Activated CD4-positive, alpha-beta T cell treated with anti-CD3 and anti-CD28 coated beads, Interleukin-2, amount 50 U/mL, for 1 hour (primary cell): ENCODE measurements at regions not wholly inside any gene's neighbourhood (a gene's known extent, or its start where the extent isn't known, plus 50 kb on each side); places are given as distances from the start of the nearest gene placed in this dataset.

Source experiments
- DNase-seq: peaks from one replicate; pipeline ENCODE4 v3.0.0-alpha.2; 2020

DNA sequence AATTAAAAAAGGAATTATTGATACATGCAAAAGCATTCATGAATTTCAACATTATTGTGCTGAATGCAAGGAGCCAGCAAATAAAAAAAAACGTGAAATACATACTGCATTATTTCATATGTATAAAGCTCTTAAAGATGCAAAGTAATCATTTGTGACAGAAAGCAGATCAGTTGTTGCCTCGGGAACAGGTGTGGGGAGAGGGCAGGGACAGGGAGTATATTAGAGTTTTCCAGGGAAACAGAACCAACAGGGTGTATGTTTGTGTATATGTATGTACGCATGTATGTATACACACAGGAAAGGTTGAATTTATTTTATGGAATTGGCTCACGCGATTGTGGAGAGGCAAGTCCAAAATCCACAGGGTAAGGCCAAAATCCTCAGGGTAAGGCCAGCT is 502.9 kb upstream of the ARGLU1 start:
- DNase-seq, result no peak

DNA sequence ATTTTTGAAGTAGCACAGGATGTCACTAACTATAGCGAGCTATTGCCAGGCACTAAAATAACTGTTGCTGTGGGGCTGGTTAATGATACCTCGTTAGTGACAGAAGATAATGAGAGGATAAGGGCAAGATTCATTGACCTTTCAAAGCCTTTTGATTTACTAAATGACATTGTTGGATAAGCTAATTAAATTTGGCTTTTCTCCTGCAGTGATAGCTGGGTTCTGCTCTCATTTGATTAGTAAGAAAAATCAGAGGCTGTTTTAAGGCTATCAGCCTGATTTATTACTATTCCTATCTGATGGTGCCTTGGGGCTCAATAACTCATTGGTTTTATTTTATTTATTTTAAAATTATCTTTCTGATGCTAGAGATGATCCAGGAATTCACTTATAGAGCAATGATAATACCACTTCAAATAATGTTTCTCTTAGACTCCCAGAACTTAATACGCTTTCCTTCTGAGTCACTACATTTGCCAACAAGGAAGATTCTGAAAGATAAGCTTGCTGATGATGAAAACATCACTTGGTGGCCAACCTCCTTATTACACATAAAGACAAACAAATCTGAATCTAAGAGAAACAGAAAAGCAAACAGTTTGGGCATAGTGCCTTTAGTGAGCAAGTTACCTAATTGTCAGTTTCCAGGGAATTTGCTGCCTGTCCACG is 501.3 kb upstream of the ARGLU1 start:
- no peak for DNase-seq

GRCh38 chr13:107067381-107067780 is 499.4 kb upstream of the ARGLU1 start:
- DNase-seq, result no peak

- DNase-seq, result no peak
These were observed 498.4 kb upstream of the ARGLU1 start for GRCh38 chr13:107066355-107066754.

DNA sequence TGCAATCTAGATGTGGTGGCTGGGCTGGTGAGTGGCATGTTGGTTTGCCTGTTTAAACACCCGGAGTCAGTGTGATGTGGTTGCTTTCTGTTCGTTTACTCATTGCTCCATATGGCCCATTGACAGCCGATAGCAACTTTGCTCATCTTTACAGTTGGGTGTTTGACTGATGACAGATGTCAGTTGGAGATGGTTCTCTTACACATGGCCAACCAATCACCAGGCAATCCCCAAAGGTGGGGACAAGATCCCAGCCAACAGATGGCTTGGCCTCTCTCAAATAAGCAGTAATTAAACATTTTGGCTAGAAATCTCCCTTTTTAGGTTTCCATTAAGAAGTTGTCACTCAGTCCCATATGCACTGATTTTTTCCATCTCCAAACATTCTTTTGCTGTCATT is 497.1 kb upstream of the ARGLU1 start:
- DNase-seq, result no peak

DNA sequence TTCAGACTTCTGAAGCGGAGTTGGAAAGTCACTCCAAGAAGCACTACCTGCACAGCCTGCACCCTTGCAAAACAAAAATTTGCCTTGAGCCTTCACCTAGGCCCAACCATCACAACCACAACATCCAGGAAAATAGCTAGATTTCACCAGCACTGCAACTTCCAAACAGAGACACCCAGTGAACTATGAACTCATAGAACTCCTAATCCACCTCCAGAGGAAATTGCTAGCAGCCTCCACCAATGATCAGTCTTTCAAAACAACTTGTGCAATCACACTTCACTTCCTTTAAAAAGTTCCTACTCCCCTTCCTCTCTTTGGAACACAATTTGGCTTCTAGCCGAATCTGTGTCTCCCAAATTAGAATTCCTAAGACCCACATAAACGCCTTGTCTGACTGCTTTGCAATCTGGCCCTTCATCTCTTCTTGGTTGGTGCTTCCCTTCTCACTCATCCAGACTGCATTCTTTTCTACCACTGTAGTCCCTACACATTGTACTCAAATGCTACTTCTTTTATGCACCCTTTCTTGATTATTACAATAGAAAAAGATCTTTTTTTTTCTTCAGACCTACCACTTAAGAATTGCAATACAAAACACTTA is 489.2 kb upstream of the ARGLU1 start:
- DNase-seq, result no peak

DNA sequence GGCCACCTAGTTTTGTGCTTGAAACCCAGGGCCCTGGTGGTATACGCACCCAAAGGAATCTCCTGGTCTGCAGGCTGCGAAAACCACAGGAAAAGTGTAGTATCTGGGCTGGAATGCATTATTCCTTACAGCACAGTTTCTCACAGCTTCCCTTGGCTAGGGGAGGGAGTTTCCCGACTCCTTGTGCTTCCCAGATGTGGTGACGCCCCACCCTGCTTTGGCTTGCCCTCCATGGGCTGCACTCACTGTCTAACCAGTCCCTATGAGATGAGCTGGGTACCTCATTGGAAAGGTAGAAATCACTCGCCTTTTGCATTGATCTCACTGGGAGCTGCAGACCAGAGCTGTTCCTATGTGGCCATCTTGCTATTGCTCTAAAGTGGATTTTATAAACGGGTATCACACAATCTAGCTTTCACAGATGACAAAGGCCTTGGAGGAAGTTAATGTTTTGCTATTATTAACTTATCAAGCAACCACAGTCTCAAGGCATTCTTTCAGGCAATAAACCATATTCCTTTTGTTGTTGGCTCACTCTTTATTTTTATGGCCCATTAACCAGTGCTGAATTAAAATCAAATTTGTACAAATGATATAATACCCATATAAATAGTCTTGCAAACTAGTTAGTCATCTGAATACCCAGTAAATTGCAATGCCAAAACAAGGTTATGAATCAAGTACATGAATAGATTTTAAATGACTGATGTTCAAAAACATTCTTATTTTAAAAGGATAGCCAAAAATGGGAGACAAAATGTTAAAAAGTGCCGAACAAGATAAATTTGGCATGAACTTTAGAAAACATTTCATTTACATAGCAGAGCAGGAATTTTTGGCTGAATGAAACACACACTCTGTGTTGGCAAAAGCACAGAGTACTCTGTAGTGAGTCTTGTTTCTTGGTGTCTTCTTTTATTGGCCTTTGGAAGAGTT is 475.4 kb upstream of the ARGLU1 start:
- no peak for DNase-seq

DNA sequence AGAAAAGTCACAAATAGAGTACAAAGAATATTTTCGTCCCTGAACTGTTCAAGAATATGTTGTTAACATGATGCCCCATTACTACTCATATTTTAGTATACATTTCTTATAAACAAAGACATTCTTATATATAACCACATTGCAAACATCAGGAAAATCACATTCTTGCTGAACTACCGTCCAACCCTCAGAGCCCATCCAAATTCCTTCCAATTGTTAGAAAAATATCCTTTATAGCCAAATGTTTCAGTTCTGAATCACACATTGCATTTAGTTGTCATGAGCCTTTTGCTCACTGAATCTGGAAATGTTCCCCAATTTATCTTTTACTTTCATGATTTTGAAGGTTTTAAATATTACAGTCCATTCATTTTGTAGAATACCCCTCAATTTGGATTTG is 467.8 kb upstream of the ARGLU1 start:
- DNase-seq, result no peak

GRCh38 chr13:107035186-107035585 is 467.2 kb upstream of the ARGLU1 start:
- no peak for DNase-seq

GRCh38 chr13:107034236-107034872 is 466.4 kb upstream of the ARGLU1 start:
- no peak for DNase-seq

DNA sequence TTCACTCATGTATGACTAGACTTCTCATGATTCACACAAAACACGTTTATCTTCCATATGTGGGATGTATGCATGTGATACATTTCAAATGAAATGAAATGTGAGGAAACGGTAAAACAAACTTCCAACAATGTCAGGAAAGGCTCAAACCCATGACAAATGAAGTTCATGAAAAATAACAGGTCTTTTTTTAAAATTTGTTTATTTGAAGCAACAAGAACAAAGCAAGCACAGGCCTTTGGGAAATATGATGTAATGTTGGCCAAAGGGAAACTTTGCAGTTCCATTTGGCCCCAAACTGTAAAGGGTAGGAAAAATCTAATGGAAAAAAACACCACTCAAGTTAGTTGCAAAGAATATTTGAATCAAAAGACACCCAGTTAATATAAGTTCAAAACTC is 463.8 kb upstream of the ARGLU1 start:
- no peak for DNase-seq

DNA sequence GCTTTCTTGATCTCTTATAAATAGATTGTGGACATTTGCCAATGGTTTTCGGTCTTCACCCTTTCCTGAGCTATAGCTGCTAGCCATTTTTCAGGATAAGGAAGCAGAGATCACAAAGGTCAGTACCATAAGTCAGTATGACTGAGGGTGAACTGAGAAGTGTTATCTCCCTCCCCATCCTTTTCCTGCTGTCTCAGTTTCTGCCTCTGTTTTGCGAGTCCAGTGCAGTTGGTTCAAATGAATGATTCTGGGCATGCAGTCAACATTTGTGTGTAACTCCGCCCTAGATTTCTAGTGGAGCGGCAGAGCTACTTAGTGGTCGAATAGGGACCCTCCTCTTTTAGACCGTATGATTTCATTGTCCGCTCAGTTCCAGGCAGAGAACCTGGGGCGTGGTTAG is 460.8 kb upstream of the ARGLU1 start:
- DNase-seq, result no peak

GRCh38 chr13:107025991-107026390 is 458.1 kb upstream of the ARGLU1 start:
- no peak for DNase-seq

- DNase-seq, result no peak
These were observed 455.4 kb upstream of the ARGLU1 start for GRCh38 chr13:107023335-107023734.

DNA sequence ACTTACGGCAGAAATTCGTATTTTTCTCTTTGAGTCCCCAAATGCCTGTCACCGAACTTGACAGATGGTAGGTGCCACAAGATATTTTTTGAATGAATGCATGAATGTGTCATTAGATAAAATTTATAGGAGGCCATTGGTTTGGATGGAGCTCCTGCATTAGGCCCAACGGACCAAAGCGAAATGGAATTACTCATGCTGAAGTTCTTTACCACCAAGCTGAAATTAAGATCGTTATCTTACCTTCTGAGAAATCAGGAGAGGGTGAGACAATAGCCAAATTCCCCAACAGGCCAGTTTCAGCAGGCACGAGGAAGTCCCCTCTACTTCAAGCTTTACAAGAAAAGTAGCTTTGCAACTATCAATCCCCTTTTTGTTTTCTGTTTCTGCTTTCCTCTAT is 452.5 kb upstream of the ARGLU1 start:
- no peak for DNase-seq

DNA sequence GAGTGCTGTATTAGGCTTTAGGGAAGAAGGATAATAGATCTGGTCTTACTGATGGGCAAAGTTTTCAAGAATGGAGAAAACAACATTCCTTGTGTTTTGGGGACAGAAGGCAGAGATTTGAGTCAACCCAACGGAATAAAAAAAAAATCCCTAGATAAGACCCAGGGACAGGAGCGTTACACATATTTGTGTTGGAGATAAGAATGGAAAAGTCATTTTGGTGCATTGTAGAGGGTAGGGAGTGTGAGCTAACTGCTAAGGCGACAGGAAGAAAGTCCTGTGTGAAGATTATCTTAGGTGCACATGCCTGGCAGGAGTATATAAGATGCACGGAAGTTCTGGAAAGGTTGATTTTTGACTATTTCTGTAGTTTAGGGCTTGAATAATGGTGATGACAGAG is 450.3 kb upstream of the ARGLU1 start:
- DNase-seq, result no peak

DNA sequence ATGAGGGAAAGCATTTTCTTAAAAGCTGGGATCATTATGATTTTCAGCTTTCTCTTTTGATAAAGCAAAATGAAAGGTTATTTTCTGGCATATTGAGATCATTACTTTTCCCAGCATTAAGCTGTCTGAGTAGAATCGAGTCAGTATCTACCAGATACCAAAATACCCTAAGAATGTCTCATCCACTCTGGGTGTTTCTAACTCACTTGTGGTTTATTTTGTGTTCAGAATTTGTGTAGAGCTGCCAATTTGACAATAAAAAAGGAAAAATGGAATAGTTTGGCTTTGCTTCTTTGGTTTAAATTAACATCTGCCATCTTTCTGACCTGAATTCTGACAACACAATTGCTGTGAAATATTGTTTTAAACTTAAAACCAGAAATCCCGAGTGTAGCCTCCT is 438.7 kb upstream of the ARGLU1 start:
- no peak for DNase-seq

DNA sequence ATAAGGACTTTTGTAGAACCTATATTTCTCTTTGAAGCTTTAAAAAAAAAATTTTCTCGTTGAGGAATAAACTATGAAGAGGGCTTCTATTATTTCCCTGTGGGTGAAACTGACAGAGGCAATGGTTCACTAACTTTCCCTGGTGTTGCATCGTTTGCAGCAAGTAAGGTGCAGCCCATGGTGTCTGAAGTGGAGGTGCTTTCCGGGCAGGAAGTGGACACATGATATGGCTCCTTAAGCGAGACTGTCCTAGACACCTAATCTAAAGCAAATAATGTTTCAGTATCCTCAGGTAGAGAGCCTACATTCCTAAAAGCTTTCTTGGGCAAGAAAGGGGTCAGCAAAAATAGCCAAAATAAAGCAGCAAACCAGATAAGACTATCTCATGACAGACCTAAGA is 437.6 kb upstream of the ARGLU1 start:
- no peak for DNase-seq

- DNase-seq, result no peak
These were observed 436.0 kb upstream of the ARGLU1 start for GRCh38 chr13:107003911-107004310.

DNA sequence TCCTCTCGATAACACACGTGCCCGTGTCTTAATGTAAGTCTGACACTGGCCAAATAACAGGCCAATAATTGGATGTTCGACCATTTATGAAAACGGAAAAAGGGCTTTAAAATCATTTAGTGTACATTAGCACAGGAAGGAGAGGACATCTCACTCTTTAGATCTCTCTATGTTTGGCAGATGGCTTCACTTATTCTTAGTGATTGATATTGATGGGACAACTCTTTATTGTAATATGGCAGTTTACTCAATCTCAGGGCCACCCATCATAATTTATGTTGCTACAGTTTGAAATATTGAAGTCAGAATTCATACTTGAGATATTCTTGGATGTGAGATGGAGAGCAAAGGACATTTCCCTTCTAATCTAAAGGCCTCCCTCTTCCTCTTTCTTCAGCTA is 430.7 kb upstream of the ARGLU1 start:
- no peak for DNase-seq

DNA sequence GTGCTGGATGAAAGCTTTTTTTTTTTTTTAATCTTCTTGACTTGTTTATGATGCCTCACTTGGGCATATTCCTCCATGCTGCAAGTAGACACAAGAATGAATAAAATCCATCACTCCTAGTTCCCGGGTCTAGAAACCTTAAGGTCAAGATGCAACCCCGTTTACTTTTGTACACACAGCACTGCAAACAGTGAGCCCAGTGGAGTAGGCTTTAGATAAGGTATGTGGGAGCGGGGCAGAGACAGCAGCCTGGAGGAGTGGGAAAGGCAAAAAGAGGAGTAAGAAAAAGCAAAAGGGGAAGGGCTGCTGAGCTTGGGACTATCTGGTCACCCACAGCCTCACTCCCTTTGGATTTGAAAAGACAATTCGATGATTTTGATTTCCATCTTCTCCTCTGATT is 429.8 kb upstream of the ARGLU1 start:
- no peak for DNase-seq

DNA sequence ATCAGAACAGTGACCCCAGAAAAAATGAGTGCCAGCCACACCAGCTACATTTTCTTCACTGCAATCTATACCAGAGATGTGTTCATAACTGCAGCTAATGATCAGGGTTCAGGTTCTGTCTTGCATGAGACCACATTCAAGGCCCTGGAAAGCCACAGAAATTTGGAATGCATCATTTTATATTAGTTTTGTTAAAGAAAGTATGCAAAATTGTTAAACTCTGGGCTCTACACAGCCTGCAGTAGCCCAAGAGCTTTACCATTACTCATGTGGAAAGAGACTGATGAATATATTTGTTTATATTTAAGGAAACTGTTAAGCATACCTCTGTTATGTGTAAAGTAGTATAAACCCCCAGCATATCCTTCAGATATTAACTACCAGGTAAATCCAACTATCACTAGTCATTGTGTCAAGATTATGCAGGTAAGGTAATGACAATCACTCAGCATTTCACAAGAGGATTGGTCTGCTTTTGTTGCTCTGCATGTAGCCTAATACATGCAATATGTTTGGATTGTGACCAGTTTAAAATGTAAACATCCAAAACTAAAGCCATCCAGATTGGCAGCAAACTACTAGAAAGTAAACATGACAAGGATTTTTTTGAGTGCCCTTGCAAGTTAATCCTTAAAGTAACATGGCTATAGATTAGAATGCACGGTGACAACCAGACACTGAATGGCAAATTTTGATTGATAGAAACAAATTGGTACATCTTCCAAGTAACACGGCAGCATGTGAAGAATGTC is 429.1 kb upstream of the ARGLU1 start:
- DNase-seq, result no peak

DNA sequence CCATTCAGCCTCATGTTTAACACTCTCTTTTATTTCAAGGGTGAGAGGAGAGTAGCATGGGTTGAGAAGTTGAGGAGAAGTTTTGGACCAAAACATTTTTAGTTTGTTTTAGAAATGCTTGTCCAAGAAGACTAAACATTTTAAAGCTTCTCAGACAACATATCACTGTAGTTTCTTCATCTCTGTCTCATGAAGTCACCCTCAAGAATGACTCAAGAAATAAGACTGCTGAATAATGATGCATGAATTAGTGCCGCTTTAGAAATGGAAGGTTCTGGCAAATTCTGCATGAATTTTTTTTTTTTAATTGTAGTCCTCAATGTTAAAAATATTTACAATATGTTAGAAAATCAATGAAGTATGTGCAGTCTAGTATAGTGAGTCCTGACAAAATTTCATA is 422.7 kb upstream of the ARGLU1 start:
- DNase-seq, result no peak
